HepG2 (cell line): ENCODE measurements at regions not wholly inside any gene's neighbourhood (a gene's known extent, or its start where the extent isn't known, plus 50 kb on each side); places are given as distances from the start of the nearest gene placed in this dataset.

Experiments used
- ATAC-seq: fragments of 200-7000 bp; cut with Tn5 transposase; 3 replicates; pipeline ENCODE4 v1.9.1; 2020; ENCODE audit warnings: mild to moderate bottlenecking, moderate library complexity
- BruUV-seq: library from RNA; stranded (reverse); fragments of 400-500 nt; replicated peaks from 2 replicates; lab custom pipeline; 2021; lab: Mats Ljungman, UMichigan
- CTCF ChIA-PET: fragments of 300-600 bp; formaldehyde crosslinking; extraction: SDS; loops from one replicate; lab custom pipeline; 2021; ENCODE audit warnings: low total read pairs, inconsistent platforms, low intra/inter-chr PET ratio; lab: Yijun Ruan, JAX
- POLR2A ChIA-PET: fragments of 350-600 bp; sonication (Branson Sonifier 250); formaldehyde crosslinking; loops from one replicate; lab custom pipeline; 2020; ENCODE audit warnings: antibody characterized with exemption, inconsistent platforms; lab: Yijun Ruan, JAX
- DNase-seq: peaks from one replicate; pipeline ENCODE4 v3.0.0-alpha.2; 2015; ENCODE audit warnings: low spot score
- FAIRE-seq: peaks from 3 replicates; lab custom pipeline; 2011; peaks lifted over from hg19 to GRCh38; lab: Jason Lieb, UNC
- H2AFZ ChIP-seq: one replicate; pipeline ENCODE4 v1.6.1; 2011; ENCODE audit warnings: low read length, inconsistent platforms
- H3K27ac ChIP-seq: fragments of 300-600 bp; 3 replicates; pipeline ENCODE4 v1.8.0; 2011; ENCODE audit warnings: mixed run types, mild to moderate bottlenecking, mixed read lengths, low read length, inconsistent platforms; ENCODE audit not compliant: insufficient read depth; ENCODE audit errors: extremely low read length
- H3K27me3 ChIP-seq, 2 experiments: fragments of 200-600 bp in 1 of 2; 2 replicates in 1 of 2; 3 replicates in 1 of 2; pipeline versions ENCODE4 v1.6.0 to v1.8.0; 2011; ENCODE audit warnings: low read length in 2 of 2, mild to moderate bottlenecking in 2 of 2, moderate library complexity in 2 of 2, inconsistent platforms in 1 of 2; ENCODE audit not compliant: insufficient read depth in 2 of 2, control insufficient read depth in 1 of 2
- H3K36me3 ChIP-seq, 2 experiments: fragments of 200-600 bp in 1 of 2; replicated peaks in 1 of 2; 2 replicates in 1 of 2; 3 replicates in 1 of 2; pipeline versions ENCODE4 v1.5.1 to v1.8.0; 2011; ENCODE audit warnings: low read length in 2 of 2, inconsistent platforms in 1 of 2; ENCODE audit not compliant: insufficient read depth in 2 of 2, control insufficient read depth in 1 of 2
- H3K4me1 ChIP-seq: 2 replicates; pipeline ENCODE4 v1.5.1; 2012; ENCODE audit warnings: low read length, inconsistent platforms; ENCODE audit not compliant: insufficient read depth
- H3K4me2 ChIP-seq: 2 replicates; pipeline ENCODE4 v1.6.0; 2011; ENCODE audit warnings: low read depth, low read length, inconsistent platforms
- H3K4me3 ChIP-seq, 3 experiments: fragments of 200-600 bp in 1 of 3; sonication (generic), shearing (Covaris generic) in 1 of 3; replicated peaks in 1 of 3; 2 replicates each; pipeline ENCODE4 v1.5.1; 2011 to 2016; ENCODE audit warnings: low read length in 3 of 3, inconsistent platforms in 2 of 3, low read depth in 2 of 3, mild to moderate bottlenecking in 2 of 3, control low read depth in 1 of 3, mixed read lengths in 1 of 3; ENCODE audit not compliant: insufficient read depth in 1 of 3
- H3K79me2 ChIP-seq: one replicate; pipeline ENCODE4 v1.6.1; 2011; ENCODE audit warnings: low read length, inconsistent platforms; ENCODE audit not compliant: insufficient read depth
- H3K9ac ChIP-seq: 2 replicates; pipeline ENCODE4 v1.6.0; 2011; ENCODE audit warnings: mild to moderate bottlenecking, low read depth, low read length, inconsistent platforms; ENCODE audit not compliant: insufficient read depth
- H3K9me3 ChIP-seq: 2 replicates; pipeline ENCODE4 v1.5.1; 2012; ENCODE audit warnings: mild to moderate bottlenecking, low read length
- H4K20me1 ChIP-seq: 2 replicates; pipeline ENCODE4 v1.6.0; 2011; ENCODE audit warnings: inconsistent platforms, mild to moderate bottlenecking, low read length, moderate library complexity; ENCODE audit not compliant: insufficient read depth
- EP300 ChIP-seq, 3 experiments: sonication (generic) in 1 of 3; formaldehyde crosslinking in 1 of 3; IDR thresholded peaks; 2 replicates each; pipeline versions ENCODE4 v1.5.1 to v1.6.1; 2011 to 2020; ENCODE audit warnings: low read depth in 2 of 3, low read length in 2 of 3, borderline replicate concordance in 1 of 3, improper control_type of control experiment in 1 of 3, mild to moderate bottlenecking in 1 of 3, missing genetic modification reagents in 1 of 3, moderate library complexity in 1 of 3
- MLLT10 ChIP-seq: sonication (generic); formaldehyde crosslinking; IDR thresholded peaks from 2 replicates; pipeline ENCODE4 v1.4.0; 2020; ENCODE audit warnings: missing genetic modification reagents
- NR3C1 ChIP-seq: sonication (generic); formaldehyde crosslinking; IDR thresholded peaks from 2 replicates; pipeline ENCODE4 v1.4.0; 2020; ENCODE audit warnings: missing genetic modification reagents
- PRMT3 ChIP-seq: sonication (generic); formaldehyde crosslinking; IDR thresholded peaks from 2 replicates; pipeline ENCODE4 v1.8.1; 2022; ENCODE audit warnings: low read depth, mild to moderate bottlenecking, moderate library complexity, missing genetic modification reagents, borderline replicate concordance
- ZFP91 ChIP-seq: sonication (generic); formaldehyde crosslinking; IDR thresholded peaks from 2 replicates; pipeline ENCODE4 v1.9.0; 2022; ENCODE audit warnings: missing genetic modification reagents, mild to moderate bottlenecking, borderline replicate concordance
- ZNF34 ChIP-seq: sonication (generic); formaldehyde crosslinking; IDR thresholded peaks from 2 replicates; pipeline ENCODE4 v1.4.0; 2020; ENCODE audit warnings: mild to moderate bottlenecking, missing genetic modification reagents, borderline replicate concordance
- ZNF354B ChIP-seq: sonication (generic); formaldehyde crosslinking; IDR thresholded peaks from 2 replicates; pipeline ENCODE4 v1.8.0; 2022; ENCODE audit warnings: mild to moderate bottlenecking, missing genetic modification reagents
- ZNF598 ChIP-seq: sonication (generic); formaldehyde crosslinking; IDR thresholded peaks from 2 replicates; pipeline ENCODE4 v1.5.1; 2020; ENCODE audit warnings: mild to moderate bottlenecking, missing genetic modification reagents, borderline replicate concordance
- ZNF652 ChIP-seq: IDR thresholded peaks from 2 replicates; pipeline ENCODE4 v1.6.1; 2016; ENCODE audit warnings: low read depth, borderline replicate concordance
- WGBS: methylation state at CpG from one replicate; pipeline ENCODE4 v1.1.6; 2017; ENCODE audit warnings: low lambda C conversion rate; 5-methylcytosine and 5-hydroxymethylcytosine counted together
- in situ Hi-C: cut with HindIII; loops from 2 replicates; pipeline ENCODE4 v1.10.0; 2017; ENCODE audit warnings: low pct_unique_long_range_greater_than_20kb; ENCODE audit not compliant: extremely low pct_ligation_motif_present
- intact Hi-C: fragments of 100-400 bp; cut with micrococcal nuclease; formaldehyde crosslinking; loops from one replicate; pipeline ENCODE4 v1.10.0; 2022; ENCODE audit not compliant: unreplicated experiment
- TF ChIP-seq, protein P1 (sequence below): IDR thresholded peaks from 2 replicates; pipeline ENCODE4 v1.6.1; 2016; ENCODE audit warnings: mild to moderate bottlenecking, missing biosample characterization, missing genetic modification reagents
- TF ChIP-seq, protein P2 (sequence below): sonication (generic); formaldehyde crosslinking; IDR thresholded peaks from 2 replicates; pipeline ENCODE4 v1.5.1; 2020; ENCODE audit warnings: mild to moderate bottlenecking, missing genetic modification reagents
- TF ChIP-seq, protein P3 (sequence below): sonication (generic); formaldehyde crosslinking; IDR thresholded peaks from 2 replicates; pipeline ENCODE4 v1.4.0; 2020; ENCODE audit warnings: low read depth, missing genetic modification reagents

- TF ChIP-seq ZNF598 (CRISPR knock-in tag) (no peak), PRMT3 (CRISPR knock-in tag) (no peak)
- TF ChIP-seq, protein P1, sequence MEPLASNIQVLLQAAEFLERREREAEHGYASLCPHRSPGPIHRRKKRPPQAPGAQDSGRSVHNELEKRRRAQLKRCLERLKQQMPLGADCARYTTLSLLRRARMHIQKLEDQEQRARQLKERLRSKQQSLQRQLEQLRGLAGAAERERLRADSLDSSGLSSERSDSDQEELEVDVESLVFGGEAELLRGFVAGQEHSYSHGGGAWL (CRISPR knock-in tag) = no peak
- TF ChIP-seq, all 625 proteins: peak for 0
Observed at GRCh38 chr13:107324416-107325204, 756.7 kb upstream of the ARGLU1 start (continued).

GRCh38 chr13:107322228-107322627, 754.3 kb upstream of the ARGLU1 start:
- H2AFZ ChIP-seq = no peak overlapping the region
- in situ Hi-C loops (no loop called here), intact Hi-C loops (no loop called here)
- ChIA-PET CTCF (no interaction called here), POLR2A (no interaction called here)
- no TSS peak for BruUV-seq
- H3K79me2 ChIP-seq = no peaks in the 10 kb centered on the region
- ATAC-seq = no peak
- no peaks in the 10 kb centered on the region for H4K20me1 ChIP-seq
- no peak for FAIRE-seq
- H3K4me3 ChIP-seq = no peak overlapping the region
- no peaks in the 10 kb centered on the region for H3K36me3 ChIP-seq
- no peak overlapping the region for H3K4me2 ChIP-seq
- H3K4me1 ChIP-seq = no peaks in the 10 kb centered on the region
- no peaks in the 10 kb centered on the region for H3K27me3 ChIP-seq
- no peak overlapping the region for H3K27ac ChIP-seq
- H3K9me3 ChIP-seq = no peaks in the 10 kb centered on the region
- WGBS = 10% methylated on average over 2 of the region's 2 CpGs
- H3K9ac ChIP-seq = no peak overlapping the region
- DNase-seq = no peak
- TF ChIP-seq ZNF652 = no peak
- TF ChIP-seq ZFP91 = no peak
- TF ChIP-seq EP300 (IDR thresholded peaks at IDR 0.05; ENCODE audit: low read depth in 2 of 2, low read length in 2 of 2) = no peak
- no peak for TF ChIP-seq EP300 (CRISPR knock-in tag; IDR thresholded peaks at IDR 0.05; ENCODE audit: borderline replicate concordance)
- TF ChIP-seq, protein P2, sequence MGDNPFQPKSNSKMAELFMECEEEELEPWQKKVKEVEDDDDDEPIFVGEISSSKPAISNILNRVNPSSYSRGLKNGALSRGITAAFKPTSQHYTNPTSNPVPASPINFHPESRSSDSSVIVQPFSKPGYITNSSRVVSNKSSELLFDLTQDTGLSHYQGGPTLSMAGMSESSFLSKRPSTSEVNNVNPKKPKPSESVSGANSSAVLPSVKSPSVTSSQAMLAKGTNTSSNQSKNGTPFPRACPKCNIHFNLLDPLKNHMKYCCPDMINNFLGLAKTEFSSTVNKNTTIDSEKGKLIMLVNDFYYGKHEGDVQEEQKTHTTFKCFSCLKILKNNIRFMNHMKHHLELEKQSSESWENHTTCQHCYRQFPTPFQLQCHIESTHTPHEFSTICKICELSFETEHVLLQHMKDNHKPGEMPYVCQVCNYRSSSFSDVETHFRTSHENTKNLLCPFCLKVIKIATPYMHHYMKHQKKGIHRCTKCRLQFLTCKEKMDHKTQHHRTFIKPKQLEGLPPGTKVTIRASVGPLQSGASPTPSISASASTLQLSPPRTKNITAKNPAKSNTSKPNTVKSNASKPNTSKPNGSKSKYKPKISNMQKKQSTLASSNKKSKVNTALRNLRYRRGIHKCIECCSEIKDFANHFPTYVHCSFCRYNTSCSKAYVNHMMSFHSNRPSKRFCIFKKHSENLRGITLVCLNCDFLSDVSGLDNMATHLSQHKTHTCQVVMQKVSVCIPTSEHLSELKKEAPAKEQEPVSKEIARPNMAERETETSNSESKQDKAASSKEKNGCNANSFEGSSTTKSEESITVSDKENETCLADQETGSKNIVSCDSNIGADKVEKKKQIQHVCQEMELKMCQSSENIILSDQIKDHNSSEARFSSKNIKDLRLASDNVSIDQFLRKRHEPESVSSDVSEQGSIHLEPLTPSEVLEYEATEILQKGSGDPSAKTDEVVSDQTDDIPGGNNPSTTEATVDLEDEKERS (CRISPR knock-in tag) = no peak
- TF ChIP-seq, protein P3, sequence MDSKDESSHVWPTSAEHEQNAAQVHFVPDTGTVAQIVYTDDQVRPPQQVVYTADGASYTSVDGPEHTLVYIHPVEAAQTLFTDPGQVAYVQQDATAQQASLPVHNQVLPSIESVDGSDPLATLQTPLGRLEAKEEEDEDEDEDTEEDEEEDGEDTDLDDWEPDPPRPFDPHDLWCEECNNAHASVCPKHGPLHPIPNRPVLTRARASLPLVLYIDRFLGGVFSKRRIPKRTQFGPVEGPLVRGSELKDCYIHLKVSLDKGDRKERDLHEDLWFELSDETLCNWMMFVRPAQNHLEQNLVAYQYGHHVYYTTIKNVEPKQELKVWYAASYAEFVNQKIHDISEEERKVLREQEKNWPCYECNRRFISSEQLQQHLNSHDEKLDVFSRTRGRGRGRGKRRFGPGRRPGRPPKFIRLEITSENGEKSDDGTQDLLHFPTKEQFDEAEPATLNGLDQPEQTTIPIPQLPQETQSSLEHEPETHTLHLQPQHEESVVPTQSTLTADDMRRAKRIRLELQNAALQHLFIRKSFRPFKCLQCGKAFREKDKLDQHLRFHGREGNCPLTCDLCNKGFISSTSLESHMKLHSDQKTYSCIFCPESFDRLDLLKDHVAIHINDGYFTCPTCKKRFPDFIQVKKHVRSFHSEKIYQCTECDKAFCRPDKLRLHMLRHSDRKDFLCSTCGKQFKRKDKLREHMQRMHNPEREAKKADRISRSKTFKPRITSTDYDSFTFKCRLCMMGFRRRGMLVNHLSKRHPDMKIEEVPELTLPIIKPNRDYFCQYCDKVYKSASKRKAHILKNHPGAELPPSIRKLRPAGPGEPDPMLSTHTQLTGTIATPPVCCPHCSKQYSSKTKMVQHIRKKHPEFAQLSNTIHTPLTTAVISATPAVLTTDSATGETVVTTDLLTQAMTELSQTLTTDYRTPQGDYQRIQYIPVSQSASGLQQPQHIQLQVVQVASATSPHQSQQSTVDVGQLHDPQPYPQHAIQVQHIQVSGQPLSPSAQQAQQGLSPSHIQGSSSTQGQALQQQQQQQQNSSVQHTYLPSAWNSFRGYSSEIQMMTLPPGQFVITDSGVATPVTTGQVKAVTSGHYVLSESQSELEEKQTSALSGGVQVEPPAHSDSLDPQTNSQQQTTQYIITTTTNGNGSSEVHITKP (CRISPR knock-in tag) = no peak
- no peak for TF ChIP-seq NR3C1 (CRISPR knock-in tag)
- no peak for TF ChIP-seq ZNF34
- no peak for TF ChIP-seq MLLT10 (CRISPR knock-in tag)
- TF ChIP-seq ZNF354B (CRISPR knock-in tag) = no peak
